GM21737 (cell line): ENCODE measurements at regions not wholly inside any gene's neighbourhood (a gene's known extent, or its start where the extent isn't known, plus 50 kb on each side); places are given as distances from the start of the nearest gene placed in this dataset.

ENCODE experiments used
- ATAC-seq: cut with Tn5 transposase; IDR thresholded peaks from one replicate; pipeline ENCODE4 v1.9.1; 2021; ENCODE audit warnings: mild to moderate bottlenecking, moderate library complexity; ENCODE audit not compliant: unreplicated experiment

DNA sequence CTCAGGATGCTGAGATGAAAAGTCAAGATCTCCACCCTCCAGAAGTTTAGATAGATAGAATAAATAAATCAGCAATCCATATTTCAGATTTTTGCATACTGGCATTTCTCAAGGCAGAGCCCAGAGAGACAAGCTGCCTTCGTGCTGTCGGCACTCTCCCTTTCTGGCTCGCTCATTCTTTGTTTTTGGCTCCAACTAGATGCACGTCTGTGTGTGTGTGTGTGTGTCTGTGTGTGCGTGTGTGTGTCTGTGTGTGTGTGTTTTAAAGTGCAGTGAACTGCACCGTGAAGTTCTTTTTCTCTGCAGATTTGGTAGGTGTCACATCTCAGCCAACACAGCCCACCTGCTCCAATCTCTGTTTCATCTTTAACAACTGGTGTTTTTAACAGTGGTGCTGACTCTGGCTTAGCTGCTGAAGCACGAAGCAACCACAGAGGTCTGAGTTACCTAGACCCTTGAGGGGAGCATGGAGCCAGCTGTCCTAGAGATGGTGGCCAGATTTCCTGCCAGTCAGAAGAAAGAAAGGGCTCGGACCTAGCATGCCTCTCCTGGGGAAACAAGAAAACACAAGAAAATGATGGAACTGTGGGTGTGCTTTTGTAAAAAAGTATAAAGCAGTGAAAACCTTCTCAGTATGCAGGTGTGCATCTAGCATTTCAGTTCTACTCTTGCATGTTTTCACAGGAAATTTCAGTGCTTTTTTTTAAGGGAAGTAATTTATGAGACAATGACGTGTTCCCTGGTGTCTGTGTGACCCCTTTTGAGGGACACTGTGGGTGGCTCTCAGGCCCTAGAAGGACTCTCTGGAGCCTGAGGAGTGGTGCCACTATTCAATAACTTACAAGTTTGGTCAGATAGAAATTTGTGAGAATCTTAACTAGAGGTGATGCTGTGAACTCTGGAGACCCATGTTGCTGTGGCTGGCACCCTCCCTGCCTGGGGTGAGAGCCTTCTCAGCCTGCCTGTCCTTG lies 364.3 kb downstream of the RNF144A start:
- no peak for ATAC-seq

- ATAC-seq = no peak
Measured at GRCh38 chr2:7286120-7286519, 368.9 kb downstream of the RNF144A start.

GRCh38 chr2:7288484-7288883 lies 371.3 kb downstream of the RNF144A start:
- ATAC-seq = no peak

DNA sequence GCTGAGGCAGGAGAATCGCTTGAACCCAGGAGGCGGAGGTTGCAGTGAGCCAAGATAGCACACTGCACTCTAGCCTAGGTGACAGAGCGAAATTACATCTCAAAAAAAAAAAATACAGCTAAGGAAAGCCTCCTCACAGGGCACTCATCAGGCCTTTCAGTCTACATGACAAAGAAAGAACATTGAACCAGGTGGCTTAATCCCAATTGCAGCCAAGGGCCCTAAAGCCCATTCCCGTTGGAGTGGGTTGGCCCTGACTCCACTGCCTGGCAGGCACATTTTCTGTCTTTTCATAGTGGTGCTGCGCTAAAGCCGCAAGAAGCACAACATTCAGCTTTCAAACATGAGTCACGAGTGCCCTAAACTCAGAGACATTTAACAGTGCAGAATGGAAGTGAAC lies 372.5 kb downstream of the RNF144A start:
- no peak for ATAC-seq

- ATAC-seq = no peak
Measured at GRCh38 chr2:7292154-7292691, 375.0 kb downstream of the RNF144A start.

DNA sequence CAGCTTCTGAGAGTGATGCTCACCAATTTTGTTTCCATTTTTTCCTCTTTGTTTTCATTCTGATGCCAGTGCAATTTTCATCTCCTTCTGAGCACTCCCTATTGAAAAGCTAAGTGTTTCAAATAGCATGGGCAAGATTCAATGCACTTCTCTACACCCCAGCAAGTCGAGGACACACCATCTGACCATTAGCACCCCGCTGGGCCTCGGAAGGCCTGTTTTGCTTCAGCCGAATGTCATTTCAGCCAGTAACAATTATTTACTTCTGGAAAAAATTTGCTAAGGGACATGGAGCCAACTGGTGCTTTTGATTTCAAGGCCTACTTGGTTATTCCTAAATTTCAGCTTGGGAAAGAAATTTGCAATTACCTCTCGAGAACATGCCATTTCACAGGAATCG lies 392.4 kb downstream of the RNF144A start:
- ATAC-seq = no peak

- no peak for ATAC-seq
Measured at GRCh38 chr2:7324706-7325105, 407.5 kb downstream of the RNF144A start.

GRCh38 chr2:7325186-7325585 lies 408.0 kb downstream of the RNF144A start:
- ATAC-seq = no peak

DNA sequence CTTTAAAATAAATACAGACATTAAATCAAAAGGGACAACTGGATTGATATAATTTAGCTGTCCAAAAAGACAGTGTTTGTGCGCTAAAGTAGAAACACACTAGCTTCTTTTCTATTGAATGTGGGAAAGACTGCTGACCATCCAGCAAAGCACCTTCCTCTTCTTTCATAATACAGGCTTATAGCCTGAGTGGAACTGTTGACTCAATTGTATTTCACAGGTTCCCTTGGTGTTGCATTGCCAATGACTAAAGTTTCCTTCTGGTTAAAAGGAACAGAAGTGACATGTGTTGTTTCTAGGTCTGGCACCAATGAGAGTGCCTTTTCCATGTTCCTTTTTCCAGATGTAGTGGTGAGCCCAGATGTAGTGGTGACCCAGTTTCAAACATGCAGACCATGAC lies 412.3 kb downstream of the RNF144A start:
- no peak for ATAC-seq

GRCh38 chr2:7333189-7333765 lies 416.1 kb downstream of the RNF144A start:
- ATAC-seq = no peak

- ATAC-seq = no peak
Measured at GRCh38 chr2:7333960-7334493, 416.8 kb downstream of the RNF144A start.

GRCh38 chr2:7338961-7339360 lies 421.7 kb downstream of the RNF144A start:
- ATAC-seq = no peak

- ATAC-seq = no peak
Measured at GRCh38 chr2:7346336-7346735, 429.1 kb downstream of the RNF144A start.

DNA sequence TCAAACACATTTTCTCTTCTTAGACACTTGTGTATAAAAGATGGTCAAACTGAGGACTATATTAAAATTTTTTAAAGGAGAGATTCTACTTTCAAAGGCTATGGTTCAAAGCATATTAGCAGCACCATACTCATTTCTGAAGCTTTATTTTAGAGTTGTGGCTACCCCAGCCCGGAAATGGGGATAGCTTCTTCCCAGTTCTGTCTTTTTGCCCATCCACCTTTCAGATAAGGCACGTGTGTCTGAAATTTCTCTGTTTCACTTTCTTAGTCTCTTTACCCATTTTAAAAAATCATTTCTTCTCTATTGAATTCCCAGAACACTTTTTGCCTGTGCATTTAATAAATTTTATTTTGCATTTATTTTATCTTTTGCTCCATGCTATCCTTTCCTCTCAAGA lies 431.5 kb downstream of the RNF144A start:
- ATAC-seq = no peak

GRCh38 chr2:7352191-7352590 lies 435.0 kb downstream of the RNF144A start:
- no peak for ATAC-seq

DNA sequence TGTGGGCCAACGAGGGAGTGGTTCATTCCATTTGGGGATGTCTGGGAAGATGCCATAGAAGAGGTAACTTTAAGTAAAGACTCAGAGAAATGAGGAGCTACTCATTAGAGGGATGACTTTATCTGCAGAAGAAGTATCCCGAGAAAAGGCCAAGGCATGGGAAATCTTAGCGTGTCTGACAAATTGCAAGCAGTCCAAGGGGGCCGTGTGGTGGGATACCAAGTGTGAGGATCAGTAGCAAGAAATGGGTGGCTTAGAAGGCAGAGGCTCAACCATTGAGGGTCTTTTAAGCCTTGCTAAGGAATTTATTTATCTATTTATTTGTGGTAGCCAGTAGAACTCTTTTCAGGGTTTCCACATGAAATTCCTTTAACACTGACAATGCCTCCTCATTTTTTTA lies 436.4 kb downstream of the RNF144A start:
- ATAC-seq = no peak

- ATAC-seq = no peak
Measured at GRCh38 chr2:7355781-7356180, 438.6 kb downstream of the RNF144A start.

DNA sequence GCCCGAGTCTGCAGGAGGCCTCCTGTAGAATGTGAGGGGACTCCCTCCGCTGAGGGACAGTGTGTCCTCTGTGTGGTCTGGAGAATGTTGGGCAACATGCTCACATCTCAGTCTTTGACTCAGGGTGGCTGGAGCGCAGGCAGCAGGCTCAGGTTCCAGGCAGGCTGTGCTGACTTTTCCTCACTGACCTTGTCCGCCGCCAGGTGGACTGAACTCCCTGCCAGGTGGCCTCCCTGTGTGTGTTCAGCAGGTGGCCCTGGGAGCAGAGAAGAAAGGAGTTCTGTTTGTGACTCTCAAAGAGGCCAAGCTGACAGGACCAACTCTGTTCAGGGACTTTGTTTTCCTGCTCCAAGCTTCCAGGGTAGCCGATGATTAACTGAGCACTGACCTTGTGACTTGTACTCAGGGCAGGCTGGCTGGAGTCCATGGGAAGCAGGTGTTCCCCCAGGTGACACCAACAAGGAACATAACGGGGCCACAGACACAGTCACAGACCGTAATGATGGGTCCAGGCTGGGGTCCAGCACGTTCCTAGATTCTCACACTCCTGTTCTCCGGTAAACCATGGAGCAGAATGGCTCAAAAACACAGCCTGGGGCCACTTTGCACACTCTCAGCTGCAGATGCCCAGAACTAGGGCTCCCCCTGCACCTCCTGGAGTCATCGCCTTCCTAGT lies 439.8 kb downstream of the RNF144A start:
- ATAC-seq = no peak

- ATAC-seq = no peak
Measured at GRCh38 chr2:7357993-7358392, 440.8 kb downstream of the RNF144A start.

DNA sequence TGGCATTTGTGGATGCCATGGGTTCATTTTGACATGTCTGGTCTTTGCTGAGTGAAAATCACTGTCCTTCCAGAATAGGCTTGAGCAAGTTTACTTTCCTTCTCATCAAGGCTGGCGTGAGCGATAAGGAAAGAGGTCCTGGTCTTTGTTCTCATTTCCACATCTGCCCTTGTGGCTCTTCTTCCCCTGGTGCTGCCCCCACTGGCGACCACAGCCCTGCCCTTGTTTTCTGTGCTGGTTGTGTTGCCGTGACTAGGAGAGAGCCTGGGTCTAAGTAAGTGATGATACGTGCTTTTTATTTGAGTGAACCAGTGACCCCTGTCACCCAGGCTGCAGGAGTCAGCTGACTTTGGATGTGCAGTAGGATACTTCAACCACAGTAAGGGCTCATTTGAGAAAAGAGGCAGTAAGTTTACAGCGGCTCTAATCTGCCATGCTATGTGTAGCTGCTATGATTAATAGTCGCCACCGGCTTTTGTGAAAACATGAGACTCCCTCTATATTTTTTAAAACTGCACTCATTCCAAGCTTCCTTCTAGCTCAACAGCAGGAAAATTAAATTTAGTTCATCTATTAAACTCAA lies 441.7 kb downstream of the RNF144A start:
- ATAC-seq = no peak

DNA sequence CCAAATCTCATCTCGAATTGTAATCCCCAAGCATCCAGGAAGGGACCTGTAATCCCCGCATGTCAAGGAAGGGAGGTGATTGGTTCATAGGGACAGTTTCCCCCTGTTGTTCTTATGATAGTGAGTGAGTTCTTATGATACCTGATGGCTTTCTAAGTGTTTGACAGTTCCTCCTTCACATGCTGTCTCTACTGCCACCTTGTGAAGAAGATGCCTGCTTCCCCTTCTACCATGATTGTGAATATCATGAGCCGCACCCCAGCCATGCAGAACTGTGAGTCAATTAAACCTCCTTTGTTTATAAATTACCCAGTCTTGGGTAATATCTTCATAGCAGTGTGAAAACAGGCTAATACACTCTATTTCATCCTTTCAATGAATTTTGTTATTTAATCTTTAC lies 446.7 kb downstream of the RNF144A start:
- no peak for ATAC-seq
